ENCODE measurements at regions not wholly inside any gene's neighbourhood (a gene's known extent, or its start where the extent isn't known, plus 50 kb on each side); places are given as distances from the start of the nearest gene placed in this dataset.

DNA sequence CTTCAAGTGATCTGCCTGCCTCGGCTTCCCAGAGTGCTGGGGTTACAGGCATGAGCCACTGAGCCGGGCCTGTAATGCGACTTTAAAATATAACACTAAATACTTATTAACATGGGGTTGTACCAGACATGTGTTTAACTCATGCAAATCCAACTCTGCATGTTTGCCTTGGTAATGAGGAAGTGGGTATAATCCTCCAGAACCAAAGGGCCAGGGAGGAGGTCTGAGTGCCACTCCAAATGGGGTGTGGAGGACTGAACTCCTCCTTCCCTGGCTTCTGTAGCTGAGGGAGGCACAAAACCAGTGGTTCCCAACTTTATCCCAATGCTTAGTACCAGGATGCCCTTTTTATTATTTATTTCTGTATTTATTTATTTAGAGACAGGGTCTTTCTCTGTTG lies 61.6 kb upstream of the MED13L start:
- Histone ChIP-seq H2AFZ (ENCODE audit: low read length) (no peak overlapping the region), H3K4ac (ENCODE audit: low read depth, low read length) (no peak overlapping the region), H4K8ac (replicated peaks; ENCODE audit: insufficient read length, low read depth, low read length) (no peak overlapping the region), H3K56ac (ENCODE audit: insufficient read length, low read depth, low read length) (no peak overlapping the region), H3K14ac (ENCODE audit: insufficient read depth, low read length) (no peak overlapping the region), H2BK5ac (ENCODE audit: insufficient read length, low read length) (no peak overlapping the region), H3K18ac (ENCODE audit: insufficient read length, low read depth, low read length) (no peak overlapping the region), H3K79me2 (ENCODE audit: insufficient read depth, low read length) (no peaks in the 10 kb centered on the region), H2BK15ac (ENCODE audit: low read depth, low read length) (no peak overlapping the region), H4K5ac (ENCODE audit: insufficient read length, low read depth, low read length) (no peak overlapping the region), H3K9me3 (ENCODE audit: control insufficient read depth, low read depth, low read length) (no peaks in the 10 kb centered on the region), H3K23me2 (ENCODE audit: insufficient read length, low read depth, low read length, poor library complexity, severe bottlenecking) (no peaks in the 10 kb centered on the region), H3K4me2 (ENCODE audit: insufficient read depth, insufficient read length, low read length) (no peak overlapping the region), H3K23ac (ENCODE audit: insufficient read length, low read depth, low read length) (no peak overlapping the region), H3K79me1 (ENCODE audit: insufficient read depth, low read depth, low read length, poor library complexity, severe bottlenecking) (no peaks in the 10 kb centered on the region), H2BK20ac (ENCODE audit: low read depth, low read length, poor library complexity, severe bottlenecking) (no peak overlapping the region), H3K9ac (ENCODE audit: extremely low read depth, insufficient read length, low read length) (no peak overlapping the region), H4K20me1 (ENCODE audit: control insufficient read depth, insufficient read depth, insufficient read length) (no peaks in the 10 kb centered on the region), H3K27me3 (ENCODE audit: insufficient read depth, low read length) (no peaks in the 10 kb centered on the region), H4K91ac (ENCODE audit: insufficient read length, low read depth, low read length) (no peak overlapping the region), H3K4me1 (ENCODE audit: insufficient read depth, low read length) (peaks cover 5% of the 10 kb centered on the region; the same call in 1 of the 2 replicates), H2BK12ac (ENCODE audit: insufficient read length, low read depth, low read length) (no peak overlapping the region), H2AK5ac (ENCODE audit: insufficient read length, low read length) (no peak overlapping the region), H3T11ph (ENCODE audit: low read length) (no peak overlapping the region), H2BK120ac (ENCODE audit: low read depth, low read length, poor library complexity, severe bottlenecking) (no peak overlapping the region), H3K27ac (ENCODE audit: insufficient read length, low read depth, low read length) (no peak overlapping the region)
- no peaks in the 10 kb centered on the region for H3K27me3 Mint-ChIP-seq (ENCODE audit: low read depth)
- no peak overlapping the region; a peak in 2 of 7 replicates for H3K27ac Mint-ChIP-seq
- peaks cover 33 to 43% of the 10 kb centered on the region in 2 experiments for H3K4me1 Mint-ChIP-seq
- no CpG with 5 or more reads among the region's 3 CpGs for WGBS (ENCODE audit: extremely low coverage, insufficient read length, low lambda C conversion rate)
- H3K36me3 Mint-ChIP-seq (ENCODE audit: insufficient read depth in 1 of 3, low read depth in 3 of 3) = peaks cover 2 to 16% (median 9%) of the 10 kb centered on the region in 3 experiments; a peak in 6 of 7 replicates
- TF ChIP-seq, protein P1, sequence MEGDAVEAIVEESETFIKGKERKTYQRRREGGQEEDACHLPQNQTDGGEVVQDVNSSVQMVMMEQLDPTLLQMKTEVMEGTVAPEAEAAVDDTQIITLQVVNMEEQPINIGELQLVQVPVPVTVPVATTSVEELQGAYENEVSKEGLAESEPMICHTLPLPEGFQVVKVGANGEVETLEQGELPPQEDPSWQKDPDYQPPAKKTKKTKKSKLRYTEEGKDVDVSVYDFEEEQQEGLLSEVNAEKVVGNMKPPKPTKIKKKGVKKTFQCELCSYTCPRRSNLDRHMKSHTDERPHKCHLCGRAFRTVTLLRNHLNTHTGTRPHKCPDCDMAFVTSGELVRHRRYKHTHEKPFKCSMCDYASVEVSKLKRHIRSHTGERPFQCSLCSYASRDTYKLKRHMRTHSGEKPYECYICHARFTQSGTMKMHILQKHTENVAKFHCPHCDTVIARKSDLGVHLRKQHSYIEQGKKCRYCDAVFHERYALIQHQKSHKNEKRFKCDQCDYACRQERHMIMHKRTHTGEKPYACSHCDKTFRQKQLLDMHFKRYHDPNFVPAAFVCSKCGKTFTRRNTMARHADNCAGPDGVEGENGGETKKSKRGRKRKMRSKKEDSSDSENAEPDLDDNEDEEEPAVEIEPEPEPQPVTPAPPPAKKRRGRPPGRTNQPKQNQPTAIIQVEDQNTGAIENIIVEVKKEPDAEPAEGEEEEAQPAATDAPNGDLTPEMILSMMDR (conservative IDR thresholded peaks at IDR 0.05) = no peak
- DNase-seq = no peak
- H3K9me3 Mint-ChIP-seq = peaks cover 11 to 18% of the 10 kb centered on the region in 2 experiments
- no peak overlapping the region for H3K4me3 Mint-ChIP-seq
